Left cardiac atrium (tissue), 4 donors: ENCODE measurements at regions not wholly inside any gene's neighbourhood (a gene's known extent, or its start where the extent isn't known, plus 50 kb on each side); places are given as distances from the start of the nearest gene placed in this dataset.
"Not testable (repeated sequence)": the region's sequence is repeated elsewhere in the genome, so short reads cannot be mapped to it uniquely, and the experiment has no call there.

Source experiments
- ATAC-seq, 2 donors: fragments of 200-7000 bp; cut with Tn5 transposase; one replicate each; pipeline ENCODE4 v1.9.1; 2020; ENCODE audit warnings: mild to moderate bottlenecking in 2 of 2, moderate library complexity in 2 of 2
- DNase-seq: peaks from one replicate; pipeline ENCODE4 v3.0.0-alpha.2; 2020
- intact Hi-C, 2 donors: fragments of 100-400 bp; cut with DNase I; formaldehyde crosslinking; loops; one replicate each; pipeline versions ENCODE4 v1.14.1 to v1.15.1; 2022 to 2023
- donor health status: DM: no; HTN: yes; CAD: no.
- donor health status: DM: no; HTN: yes; CAD: no; lungs with severe emphysema.
- donor health status: DM: yes; HTN: yes; CAD: no.
- donor health status: Dilated cardiomyopathy.

DNA sequence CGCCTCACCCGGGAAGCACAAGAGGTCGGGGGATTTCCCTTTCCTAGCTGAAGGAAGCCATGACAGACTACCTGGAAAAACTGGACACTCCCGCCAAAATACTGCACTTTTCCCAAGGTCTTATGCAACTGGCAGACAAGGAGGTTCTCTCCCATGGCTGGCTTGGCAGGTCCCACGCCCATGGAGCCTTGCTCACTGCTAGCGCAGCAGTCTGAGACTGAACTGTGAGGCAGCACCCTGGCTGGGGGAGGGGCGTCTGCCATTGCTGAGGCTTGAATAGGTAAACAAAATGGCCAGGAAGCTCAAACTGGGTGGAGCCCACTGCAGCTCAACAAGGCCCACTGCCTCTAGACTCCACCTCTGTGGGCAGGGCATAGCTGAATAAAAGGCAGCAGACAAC lies 92.1 kb downstream of the C4BPA start:
- intact Hi-C loops, ATAC-seq, DNase-seq: not testable (repeated sequence)

DNA sequence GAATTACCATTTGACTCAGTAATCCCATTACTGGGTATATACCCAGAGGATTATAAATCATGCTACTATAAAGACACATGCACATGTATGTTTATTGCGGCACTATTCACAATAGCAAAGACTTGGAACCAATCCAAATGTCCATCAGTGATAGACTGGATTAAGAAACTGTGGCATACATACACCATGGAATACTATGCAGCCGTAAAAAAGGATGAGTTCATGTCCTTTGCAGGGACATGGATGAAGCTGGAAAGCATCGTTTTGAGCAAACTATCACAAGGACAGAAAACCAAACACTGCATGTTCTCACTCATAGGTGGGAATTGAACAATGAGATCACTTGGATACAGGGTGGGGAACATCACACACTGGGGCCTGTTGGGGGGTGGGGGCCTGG lies 97.5 kb downstream of the C4BPA start:
- ATAC-seq, DNase-seq, intact Hi-C loops: not testable (repeated sequence)

DNA sequence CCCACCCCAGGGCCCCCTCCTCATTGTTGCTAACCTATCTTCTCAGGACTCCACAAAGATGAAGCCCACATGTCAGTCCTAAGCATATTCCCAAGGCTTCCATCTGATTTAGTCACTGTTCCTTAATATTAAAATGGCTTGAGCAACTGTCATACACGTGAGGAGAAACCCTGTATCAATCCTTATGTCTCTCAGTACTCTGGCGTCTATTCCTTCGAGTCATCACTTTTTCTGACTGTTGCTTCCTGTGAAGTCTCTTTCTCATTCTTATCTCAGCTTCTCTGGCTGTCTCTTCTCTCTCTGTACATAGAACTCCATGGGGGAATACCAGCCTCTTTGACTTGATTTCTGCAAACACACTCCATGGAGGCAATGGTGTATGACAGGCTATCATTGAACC lies 98.4 kb downstream of the C4BPA start:
- no peak for ATAC-seq
- DNase-seq = no peak
- intact Hi-C loops = no loop called here

DNA sequence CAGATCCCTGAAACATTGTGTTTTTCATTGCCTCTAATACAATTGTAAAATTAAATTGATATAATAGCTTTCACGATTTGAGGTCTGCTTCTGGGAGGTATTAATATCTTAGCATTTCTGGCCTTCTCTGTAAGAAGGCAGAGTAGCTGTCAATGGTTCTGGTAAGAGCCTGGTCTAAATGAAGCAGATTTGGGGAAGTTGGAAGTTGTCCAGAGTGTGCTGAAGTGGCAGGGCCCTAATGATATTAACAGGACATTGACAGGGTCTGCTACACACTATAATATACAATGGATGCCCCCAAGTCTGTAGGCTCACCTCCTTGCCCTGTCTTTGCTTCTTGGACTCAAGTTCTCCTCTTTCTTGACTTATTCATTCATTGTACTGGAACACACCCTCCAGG lies 99.5 kb downstream of the C4BPA start:
- ATAC-seq (no peak), DNase-seq (no peak)
- intact Hi-C loops = no loop called here

DNA sequence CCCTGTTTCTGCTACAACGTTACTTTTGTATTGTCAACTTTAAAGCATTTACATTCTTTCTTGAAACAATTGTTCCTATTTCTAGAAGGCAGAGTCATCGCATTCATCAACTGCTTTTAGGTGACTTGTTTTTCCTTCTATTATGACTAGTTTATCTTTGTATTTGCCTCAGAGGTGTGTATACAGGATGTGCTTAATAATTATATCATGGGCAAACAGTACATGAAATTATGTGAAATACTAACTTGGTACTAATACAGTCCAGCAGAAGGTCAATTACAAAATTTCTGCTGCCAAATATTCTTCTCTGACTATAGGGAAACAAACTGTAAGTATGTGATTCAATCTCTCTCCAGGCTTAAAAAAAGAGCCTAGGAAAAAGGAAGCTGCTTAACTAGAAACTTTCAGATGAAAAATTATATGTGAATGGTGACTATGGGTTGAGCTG lies 101.6 kb downstream of the C4BPA start:
- intact Hi-C loops = no loop called here
- ATAC-seq = no peak
- DNase-seq = no peak

DNA sequence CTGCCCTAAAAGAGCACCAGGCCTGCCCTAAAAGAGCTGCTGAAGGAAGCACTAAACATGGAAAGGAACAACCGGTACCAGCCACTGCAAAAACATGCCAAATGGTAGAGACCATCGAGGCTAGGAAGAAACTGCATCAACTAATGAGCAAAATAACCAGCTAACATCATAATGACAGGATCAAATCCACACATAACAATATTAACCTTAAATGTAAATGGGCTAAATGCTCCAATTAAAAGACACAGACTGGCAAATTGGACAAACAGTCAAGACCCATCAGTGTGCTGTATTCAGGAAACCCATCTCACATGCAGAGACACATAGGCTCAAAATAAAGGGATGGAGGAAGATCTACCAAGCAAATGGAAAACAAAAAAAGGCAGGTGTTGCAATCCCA lies 104.7 kb downstream of the C4BPA start:
- ATAC-seq, DNase-seq, intact Hi-C loops: not testable (repeated sequence)

DNA sequence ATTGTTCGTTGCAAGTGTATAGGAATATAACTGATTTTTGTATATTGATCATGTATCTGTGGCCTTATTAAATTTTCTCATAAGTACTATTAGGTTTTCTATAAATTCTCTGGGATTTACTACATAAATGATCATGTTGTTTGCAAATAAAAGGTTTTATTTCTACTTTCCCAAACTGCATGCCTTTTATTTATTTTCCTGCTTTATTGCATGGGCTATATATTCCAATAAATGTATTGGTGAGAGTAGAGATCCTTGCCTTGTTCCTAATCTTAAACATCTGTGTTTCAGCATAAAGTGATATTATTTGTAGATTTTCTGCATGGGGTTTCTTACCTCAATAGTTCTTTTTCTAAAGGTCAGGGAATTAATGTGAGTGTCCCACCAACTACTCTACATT lies 107.0 kb upstream of the CD55 start:
- ATAC-seq (no peak), DNase-seq (no peak)
- intact Hi-C loops = no loop called here

DNA sequence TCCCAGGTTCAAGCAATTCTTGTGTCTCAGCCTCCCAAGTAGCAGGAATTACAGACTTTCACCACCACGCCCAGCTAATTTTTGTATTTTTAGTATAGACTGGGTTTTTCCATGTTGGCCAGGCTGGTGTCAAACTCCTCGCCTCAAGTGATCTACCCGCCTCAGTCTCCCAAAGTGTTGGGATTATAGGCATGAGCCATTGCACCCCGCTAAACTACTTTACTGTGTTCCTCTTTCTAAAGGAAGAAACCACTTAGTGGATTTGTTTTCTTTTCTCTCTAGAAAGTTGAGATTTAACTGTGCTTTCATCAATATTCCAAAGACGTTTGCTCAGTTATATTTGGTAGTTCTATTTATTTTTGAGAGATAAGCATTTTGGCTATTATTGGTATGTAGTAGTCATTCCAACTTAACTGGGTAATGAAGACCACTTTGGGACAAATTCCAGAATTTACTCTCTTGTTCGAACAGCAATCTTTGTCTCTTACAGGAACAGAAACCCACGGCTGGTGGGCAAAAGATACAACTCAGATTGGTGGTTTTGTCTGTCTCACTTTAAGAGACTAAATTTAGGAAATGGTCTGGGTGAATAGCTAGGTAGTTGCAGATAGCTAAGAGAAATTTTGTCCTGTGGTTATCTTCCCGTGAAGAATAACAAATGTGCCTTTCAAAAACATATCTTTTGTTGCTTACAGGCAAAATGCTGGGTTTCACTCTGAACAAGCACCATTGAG lies 103.5 kb upstream of the CD55 start:
- intact Hi-C loops = no loop called here
- ATAC-seq (no peak), DNase-seq (no peak)

DNA sequence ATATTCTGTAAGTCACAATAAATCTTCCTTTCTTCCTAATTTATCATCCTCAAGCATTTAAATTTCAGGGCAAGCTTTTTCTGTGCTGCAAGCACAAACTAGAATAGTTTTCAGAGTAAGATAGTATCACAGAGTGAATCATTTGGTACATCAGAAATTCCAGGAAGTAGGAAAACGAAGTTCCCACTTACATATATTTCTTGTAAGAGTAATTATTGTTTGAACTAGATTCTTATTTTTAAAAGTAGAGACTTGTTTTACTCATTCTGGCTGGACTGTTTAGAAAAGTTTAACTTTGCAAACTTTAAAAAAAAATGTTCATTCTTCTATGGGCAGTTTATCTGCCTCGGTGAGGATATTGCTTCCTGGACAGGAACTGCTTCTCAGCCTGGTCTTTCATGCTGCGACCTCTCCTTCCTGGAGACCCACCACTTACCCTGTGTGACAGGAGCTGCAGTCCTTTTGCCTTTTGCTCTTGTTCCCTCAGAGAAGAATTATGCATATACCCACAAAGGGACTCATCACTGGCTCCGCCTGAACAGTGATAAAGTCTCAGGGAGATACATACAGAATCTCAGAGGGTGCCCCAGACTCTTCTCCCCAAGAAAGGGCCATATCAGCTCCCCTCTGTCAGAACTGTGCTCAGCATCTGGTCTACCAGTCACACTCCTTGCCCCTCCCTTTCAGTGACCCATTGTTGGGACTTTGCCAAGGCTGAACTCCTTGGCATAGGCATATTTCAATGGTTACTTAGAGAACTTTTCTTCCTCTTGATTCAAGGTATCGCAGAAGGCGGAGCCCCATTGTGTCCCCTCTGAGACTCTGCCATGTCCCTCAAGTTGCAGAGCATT lies 102.7 kb upstream of the CD55 start:
- intact Hi-C loops = no loop called here
- DNase-seq = peak; percentile 22
- no peak for ATAC-seq

DNA sequence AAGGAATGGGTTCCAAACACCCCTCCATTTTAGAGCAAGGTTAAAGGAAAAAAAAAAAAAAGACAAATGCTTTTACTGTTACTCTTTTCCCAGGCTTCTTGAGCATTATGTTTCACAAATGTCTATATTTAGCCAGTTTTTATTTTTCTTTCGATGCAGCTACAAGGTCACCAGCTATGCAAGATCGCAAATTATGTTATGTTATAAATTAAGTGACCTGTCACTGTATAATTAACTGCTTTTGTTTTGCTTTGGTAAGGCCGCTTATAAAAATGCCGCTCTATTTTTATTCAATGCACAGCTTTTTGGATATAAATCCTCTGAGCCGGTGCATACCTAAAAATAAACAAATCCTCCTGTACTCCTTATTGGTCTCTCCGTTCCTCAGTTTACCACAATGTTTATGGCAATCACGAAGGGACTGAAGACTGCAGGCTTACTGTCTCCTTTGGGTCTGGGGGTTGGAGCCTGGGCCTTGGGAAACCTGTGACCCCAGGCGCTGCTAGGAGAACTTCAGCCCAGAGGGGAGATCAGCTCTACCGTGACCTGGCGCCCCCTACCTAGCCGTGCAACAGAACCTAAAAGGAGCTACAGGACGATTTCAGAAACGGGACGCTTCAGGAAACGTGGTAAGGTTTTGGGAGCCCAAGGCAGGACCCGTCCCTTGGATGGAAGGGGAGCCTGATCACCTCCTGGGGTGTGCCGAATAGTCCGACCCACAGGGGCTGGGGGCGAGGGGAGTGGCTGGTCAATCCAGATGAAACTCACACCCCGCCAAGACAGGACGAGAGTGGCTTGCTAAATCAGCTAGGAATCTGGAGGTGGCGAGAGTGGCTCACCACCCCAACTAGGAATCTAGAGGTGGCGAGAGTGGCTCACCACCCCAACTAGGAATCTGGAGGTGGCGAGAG lies 101.2 kb upstream of the CD55 start:
- ATAC-seq = no peak
- no peak for DNase-seq
- intact Hi-C loops = no loop called here

DNA sequence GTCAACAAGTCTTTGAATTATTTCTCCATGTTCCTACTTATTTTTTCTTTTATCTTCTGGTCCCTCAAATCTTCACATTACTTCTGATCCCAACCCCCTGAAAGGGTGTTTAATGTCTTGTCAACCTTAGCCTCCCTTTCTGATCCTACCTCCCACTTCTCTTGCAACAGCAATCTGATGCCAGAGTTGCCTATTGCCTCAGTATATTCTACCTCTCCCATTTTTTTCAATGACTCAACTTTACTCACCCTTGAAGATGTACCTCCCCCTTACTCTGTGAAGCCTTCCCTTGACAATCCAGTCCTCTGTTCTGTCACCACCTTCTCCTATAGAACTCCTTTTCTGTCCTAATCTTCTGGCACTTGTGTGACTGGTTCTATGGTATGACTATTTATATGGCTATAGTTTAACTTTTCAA lies 99.5 kb upstream of the CD55 start:
- DNase-seq (no peak), ATAC-seq (peak; percentile 38 to 92)
- intact Hi-C loops = no loop called here

DNA sequence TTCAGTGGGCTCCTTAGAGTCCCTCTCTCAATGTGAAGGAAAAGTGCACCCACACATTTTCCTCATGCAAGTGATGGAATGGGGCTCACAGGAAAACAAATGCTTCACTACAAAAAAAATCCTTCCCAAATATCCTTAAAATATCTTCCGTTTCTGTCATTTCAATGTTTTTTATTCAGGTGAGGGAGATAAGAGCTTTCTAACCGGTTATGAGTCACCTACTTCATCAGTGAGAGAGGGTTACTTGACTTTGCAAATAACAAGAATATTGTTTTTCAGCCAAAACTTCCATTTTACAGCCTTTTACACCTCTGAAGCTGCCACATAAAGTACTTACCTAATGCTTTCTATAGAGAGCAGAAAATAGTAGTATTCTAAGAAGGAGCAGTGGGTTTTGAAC lies 98.3 kb upstream of the CD55 start:
- ATAC-seq = peak in 1 of 2 donors; percentile 43
- DNase-seq = no peak

DNA sequence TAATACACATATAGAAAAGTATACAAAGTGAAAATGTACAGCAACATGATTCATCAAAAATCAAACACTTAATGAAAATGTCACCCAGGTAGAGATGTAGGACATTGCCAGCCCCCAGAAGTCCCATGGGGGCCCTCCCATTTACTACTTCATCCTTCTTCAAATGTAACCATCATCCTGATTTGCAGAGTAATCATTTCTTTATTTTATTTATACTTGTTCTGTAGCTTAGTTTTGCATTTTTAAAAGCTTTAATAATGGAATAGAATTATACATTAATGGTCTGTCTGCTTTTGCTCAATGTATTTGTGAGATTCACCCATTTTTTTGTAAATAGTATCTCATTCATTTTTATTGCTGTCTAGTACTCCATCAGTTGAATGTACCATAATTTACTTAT lies 96.8 kb upstream of the CD55 start:
- DNase-seq (no peak), ATAC-seq (no peak)
- intact Hi-C loops = no loop called here

More for the DNA sequence above, 98.3 kb upstream of the CD55 start:
- intact Hi-C loops = no loop called here

DNA sequence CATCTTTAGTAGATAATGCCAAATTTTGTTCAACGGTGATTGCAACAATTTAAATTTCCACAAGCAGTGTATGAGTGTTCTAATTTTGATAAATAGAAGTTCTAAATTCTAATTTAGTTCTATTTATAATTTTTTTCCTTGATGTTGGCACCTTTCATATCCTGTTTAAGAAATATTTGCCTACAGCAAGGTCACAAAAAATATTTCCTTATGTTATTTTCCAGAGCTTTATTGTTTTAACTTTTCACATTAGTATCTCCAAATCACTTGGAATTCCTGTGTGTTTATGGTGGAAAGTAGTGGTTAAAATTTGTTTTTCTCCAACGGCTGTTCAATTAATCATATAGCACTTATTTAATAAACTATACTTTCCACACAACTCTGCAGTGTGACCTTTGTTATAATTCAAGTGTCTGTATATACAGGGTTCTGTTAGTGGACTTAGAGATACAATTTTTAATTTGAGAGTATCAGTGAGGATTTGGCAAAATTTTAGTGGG lies 94.3 kb upstream of the CD55 start:
- intact Hi-C loops = no loop called here

DNA sequence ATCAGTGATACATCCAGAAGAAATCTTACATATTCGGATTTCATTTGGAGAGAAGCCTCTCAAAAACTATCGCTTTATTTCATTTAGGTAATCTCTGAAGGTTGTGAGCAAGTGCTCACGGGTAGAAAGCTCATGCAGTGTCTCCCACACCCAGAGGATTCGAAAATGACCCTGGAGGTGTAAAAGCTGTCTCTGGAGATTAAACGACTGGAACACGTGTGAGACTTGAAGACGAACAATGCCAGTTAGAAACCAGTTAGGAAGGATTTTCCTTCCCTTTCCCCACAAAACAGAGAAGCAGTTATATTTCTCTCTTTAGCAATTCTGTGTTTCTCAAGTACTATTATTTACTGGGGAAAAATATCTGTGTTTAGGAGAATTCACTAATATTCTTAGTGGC lies 92.5 kb upstream of the CD55 start:
- intact Hi-C loops = no loop called here

More for the DNA sequence above, 94.3 kb upstream of the CD55 start:
- no peak for DNase-seq
- no peak for ATAC-seq

DNA sequence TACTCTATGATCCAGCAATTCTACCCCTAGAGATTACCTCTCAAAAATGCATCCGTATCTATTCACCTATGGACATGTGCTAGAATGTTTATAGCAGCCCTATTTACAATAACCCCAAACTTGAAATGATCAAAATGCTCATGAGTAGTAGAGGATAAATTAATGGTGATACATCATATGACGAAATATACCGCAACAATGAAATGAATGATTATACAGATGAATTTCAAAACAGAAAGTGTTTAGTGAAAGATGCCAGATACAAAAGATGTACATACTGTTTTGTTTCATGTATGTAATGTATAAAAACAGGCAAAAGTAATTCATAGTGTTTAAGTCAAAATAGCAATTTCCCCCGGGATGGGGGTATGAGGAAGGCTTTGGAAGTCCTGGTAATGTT lies 91.0 kb upstream of the CD55 start:
- intact Hi-C loops = no loop called here
- ATAC-seq (no peak), DNase-seq (no peak)

More for the DNA sequence above, 92.5 kb upstream of the CD55 start:
- DNase-seq (no peak), ATAC-seq (no peak)

DNA sequence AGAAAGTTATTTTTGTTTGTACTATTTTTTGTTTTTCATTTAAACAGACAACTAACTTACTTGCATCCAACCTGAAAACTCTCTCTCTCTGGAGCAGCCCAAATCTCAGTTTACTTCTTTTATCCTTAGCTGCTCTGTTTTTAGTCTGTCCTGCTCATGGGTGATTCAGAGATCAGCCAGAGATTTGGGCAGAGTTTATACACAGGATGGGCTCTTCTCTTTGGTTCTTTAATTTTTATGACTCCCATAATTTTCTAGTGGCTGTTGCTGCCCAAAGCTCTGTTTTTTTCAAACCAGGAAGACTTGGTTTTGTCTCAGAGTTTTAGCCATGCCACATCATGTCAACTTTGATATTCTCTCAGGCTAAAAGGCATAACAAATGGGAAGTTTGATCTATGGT lies 86.8 kb upstream of the CD55 start:
- ATAC-seq = no peak
- intact Hi-C loops = no loop called here

DNA sequence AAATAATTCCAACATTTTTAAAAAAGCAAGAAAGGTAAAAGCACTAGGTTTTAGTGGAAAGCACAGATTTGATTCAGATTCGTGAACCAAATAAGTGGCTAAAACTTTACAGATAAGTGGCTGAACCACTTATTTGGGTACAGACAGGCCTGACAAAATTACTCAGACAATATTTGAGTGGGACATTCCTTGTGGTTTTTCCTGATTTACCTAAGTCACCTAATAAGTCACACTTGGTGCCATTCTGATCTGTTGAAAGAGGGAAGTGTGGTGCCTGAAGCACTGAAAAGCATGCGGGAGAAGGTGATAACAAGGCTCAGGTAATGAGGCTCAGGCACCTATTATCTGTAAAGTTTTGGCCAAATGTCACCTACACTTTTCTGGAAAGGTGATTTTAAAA lies 81.6 kb upstream of the CD55 start:
- intact Hi-C loops = no loop called here
- DNase-seq (no peak), ATAC-seq (no peak)

More for the DNA sequence above, 86.8 kb upstream of the CD55 start:
- no peak for DNase-seq

DNA sequence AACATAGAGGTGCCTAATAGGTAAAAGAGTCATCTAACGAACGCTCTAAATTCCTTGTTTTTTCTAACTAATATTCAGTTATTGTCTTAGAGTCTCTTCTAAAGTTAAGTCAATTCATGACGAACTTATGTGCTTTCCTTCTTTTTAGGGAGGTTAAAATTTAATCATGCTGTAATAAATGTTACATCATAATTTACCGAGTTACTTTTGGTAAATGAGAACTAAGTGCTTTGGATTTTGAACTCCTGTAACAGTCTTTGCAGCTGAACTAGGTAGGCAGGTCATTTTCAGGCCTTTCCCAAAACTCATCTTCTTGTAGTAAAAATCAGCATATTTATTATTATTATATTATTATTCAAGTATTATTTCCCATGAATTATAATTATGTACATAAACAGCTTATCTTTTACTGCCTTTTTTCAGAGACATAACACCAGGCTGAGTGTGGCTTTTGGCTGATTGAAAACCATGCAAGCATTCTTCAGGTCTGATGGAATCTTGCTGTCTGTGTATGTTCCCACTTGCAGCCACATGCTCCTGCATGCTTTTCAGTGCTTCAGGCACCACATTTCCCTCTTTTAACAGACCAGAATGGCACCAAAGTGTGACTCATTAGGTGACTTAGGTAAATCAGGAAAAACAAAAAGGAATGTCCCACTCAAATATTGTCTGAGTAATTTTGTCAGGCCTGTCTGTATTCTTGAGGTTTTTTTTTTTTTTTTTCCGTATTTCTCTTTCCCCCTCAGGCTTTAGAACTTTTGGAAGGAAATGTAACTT lies 81.0 kb upstream of the CD55 start:
- DNase-seq = no peak
- intact Hi-C loops = no loop called here
- ATAC-seq = no peak
